ENCODE measurements at regions not wholly inside any gene's neighbourhood (a gene's known extent, or its start where the extent isn't known, plus 50 kb on each side); places are given as distances from the start of the nearest gene placed in this dataset.

DNA sequence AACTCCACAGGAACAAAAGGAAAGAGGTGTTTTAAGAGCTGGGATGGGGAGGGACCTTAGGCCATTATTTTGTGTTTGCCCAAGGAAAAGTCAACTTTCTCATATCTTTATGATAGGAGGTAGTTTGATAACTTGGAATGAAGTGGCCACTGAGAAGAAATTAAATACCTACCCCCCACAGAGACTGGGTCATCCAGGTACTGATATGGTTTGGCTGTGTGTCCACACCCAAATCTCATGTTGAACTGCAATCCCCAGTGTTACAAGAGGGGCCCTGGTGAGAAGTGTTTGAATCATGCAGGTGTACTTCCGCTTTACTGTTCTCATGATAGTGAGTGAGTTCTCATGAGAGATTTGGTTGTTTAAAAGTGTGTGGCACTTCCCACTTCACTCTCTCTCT is 477.9 kb upstream of the KIF2B start:
- H3K4me3 ChIP-seq (ENCODE audit: low read length): no peak overlapping the region
- H3K4me2 ChIP-seq (ENCODE audit: low read length): no peak overlapping the region
- no peak overlapping the region for H3K27ac ChIP-seq (ENCODE audit: low read depth, low read length)
- no peaks in the 10 kb centered on the region for H3K27me3 ChIP-seq (ENCODE audit: control insufficient read depth, low read length)
- H4K20me1 ChIP-seq (ENCODE audit: control insufficient read depth, insufficient read depth, low read depth, low read length): no peaks in the 10 kb centered on the region
- H3K9me3 ChIP-seq (ENCODE audit: control insufficient read depth, insufficient read depth, low read length): no peaks in the 10 kb centered on the region
- H3K9me2 ChIP-seq (replicated peaks; ENCODE audit: control insufficient read depth, low read length): no peaks in the 10 kb centered on the region
- H3F3A ChIP-seq (ENCODE audit: control insufficient read depth, insufficient read depth): no peaks in the 10 kb centered on the region
- no peaks in the 10 kb centered on the region for H3K79me2 ChIP-seq (ENCODE audit: control insufficient read depth, low read length)
- no peak for TF ChIP-seq EZH2phosphoT487 (IDR thresholded peaks at IDR 0.05; ENCODE audit: borderline replicate concordance, low read length)
- TF ChIP-seq, protein P1, sequence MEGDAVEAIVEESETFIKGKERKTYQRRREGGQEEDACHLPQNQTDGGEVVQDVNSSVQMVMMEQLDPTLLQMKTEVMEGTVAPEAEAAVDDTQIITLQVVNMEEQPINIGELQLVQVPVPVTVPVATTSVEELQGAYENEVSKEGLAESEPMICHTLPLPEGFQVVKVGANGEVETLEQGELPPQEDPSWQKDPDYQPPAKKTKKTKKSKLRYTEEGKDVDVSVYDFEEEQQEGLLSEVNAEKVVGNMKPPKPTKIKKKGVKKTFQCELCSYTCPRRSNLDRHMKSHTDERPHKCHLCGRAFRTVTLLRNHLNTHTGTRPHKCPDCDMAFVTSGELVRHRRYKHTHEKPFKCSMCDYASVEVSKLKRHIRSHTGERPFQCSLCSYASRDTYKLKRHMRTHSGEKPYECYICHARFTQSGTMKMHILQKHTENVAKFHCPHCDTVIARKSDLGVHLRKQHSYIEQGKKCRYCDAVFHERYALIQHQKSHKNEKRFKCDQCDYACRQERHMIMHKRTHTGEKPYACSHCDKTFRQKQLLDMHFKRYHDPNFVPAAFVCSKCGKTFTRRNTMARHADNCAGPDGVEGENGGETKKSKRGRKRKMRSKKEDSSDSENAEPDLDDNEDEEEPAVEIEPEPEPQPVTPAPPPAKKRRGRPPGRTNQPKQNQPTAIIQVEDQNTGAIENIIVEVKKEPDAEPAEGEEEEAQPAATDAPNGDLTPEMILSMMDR (IDR thresholded peaks at IDR 0.05; ENCODE audit: low read depth, low read length, poor library complexity, severe bottlenecking): no peak
- no peaks in the 10 kb centered on the region for H3K4me1 ChIP-seq (ENCODE audit: control insufficient read depth, low read length)
- H3K36me3 ChIP-seq (ENCODE audit: control insufficient read depth, low read length): no peaks in the 10 kb centered on the region

GRCh38 chr17:53336281-53336680 is 486.4 kb upstream of the KIF2B start:
- Histone ChIP-seq H3K9me2 (replicated peaks; ENCODE audit: control insufficient read depth, low read length) (no peaks in the 10 kb centered on the region), H3K4me1 (ENCODE audit: control insufficient read depth, low read length) (no peaks in the 10 kb centered on the region), H3K79me2 (ENCODE audit: control insufficient read depth, low read length) (no peaks in the 10 kb centered on the region), H3K36me3 (ENCODE audit: control insufficient read depth, low read length) (no peaks in the 10 kb centered on the region), H4K20me1 (ENCODE audit: control insufficient read depth, insufficient read depth, low read depth, low read length) (no peaks in the 10 kb centered on the region), H3K27me3 (ENCODE audit: control insufficient read depth, low read length) (no peaks in the 10 kb centered on the region), H3K27ac (ENCODE audit: low read depth, low read length) (no peak overlapping the region), H3F3A (ENCODE audit: control insufficient read depth, insufficient read depth) (no peaks in the 10 kb centered on the region), H3K4me2 (ENCODE audit: low read length) (no peak overlapping the region), H3K4me3 (ENCODE audit: low read length) (no peak overlapping the region), H3K9me3 (ENCODE audit: control insufficient read depth, insufficient read depth, low read length) (peaks cover 4% of the 10 kb centered on the region; the same call in 1 of the 2 replicates)
- TF ChIP-seq EZH2phosphoT487 (IDR thresholded peaks at IDR 0.05; ENCODE audit: borderline replicate concordance, low read length): no peak
- TF ChIP-seq, protein P1 (IDR thresholded peaks at IDR 0.05; ENCODE audit: low read depth, low read length, poor library complexity, severe bottlenecking): no peak

GRCh38 chr17:53335443-53335842 is 487.3 kb upstream of the KIF2B start:
- Histone ChIP-seq H3F3A (ENCODE audit: control insufficient read depth, insufficient read depth) (no peaks in the 10 kb centered on the region), H3K4me2 (ENCODE audit: low read length) (no peak overlapping the region), H3K9me3 (ENCODE audit: control insufficient read depth, insufficient read depth, low read length) (peaks cover 4% of the 10 kb centered on the region; the same call in 1 of the 2 replicates), H3K4me1 (ENCODE audit: control insufficient read depth, low read length) (no peaks in the 10 kb centered on the region), H3K27ac (ENCODE audit: low read depth, low read length) (no peak overlapping the region), H3K36me3 (ENCODE audit: control insufficient read depth, low read length) (no peaks in the 10 kb centered on the region), H3K27me3 (ENCODE audit: control insufficient read depth, low read length) (no peaks in the 10 kb centered on the region), H3K4me3 (ENCODE audit: low read length) (no peak overlapping the region), H3K9me2 (replicated peaks; ENCODE audit: control insufficient read depth, low read length) (no peaks in the 10 kb centered on the region), H4K20me1 (ENCODE audit: control insufficient read depth, insufficient read depth, low read depth, low read length) (no peaks in the 10 kb centered on the region), H3K79me2 (ENCODE audit: control insufficient read depth, low read length) (no peaks in the 10 kb centered on the region)
- TF ChIP-seq, protein P1 (IDR thresholded peaks at IDR 0.05; ENCODE audit: low read depth, low read length, poor library complexity, severe bottlenecking): no peak
- TF ChIP-seq EZH2phosphoT487 (IDR thresholded peaks at IDR 0.05; ENCODE audit: borderline replicate concordance, low read length): no peak

DNA sequence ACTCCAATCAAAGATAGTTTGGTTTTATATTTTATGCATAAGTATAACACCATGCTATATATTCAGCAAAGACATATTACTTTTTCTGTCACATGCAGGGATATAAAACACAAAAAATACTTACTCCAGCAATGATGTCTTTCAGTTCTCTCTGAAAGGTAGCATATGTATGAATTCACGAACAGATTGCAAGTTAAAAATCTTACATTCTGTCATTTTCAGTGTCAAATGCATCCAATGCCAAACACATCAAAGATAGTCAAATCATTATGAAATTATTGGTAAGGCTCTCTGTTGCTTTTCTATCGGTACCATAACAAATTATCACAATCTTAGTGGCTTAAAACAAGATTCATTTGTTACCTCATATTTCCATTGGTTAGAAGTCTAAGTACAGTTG is 492.0 kb upstream of the KIF2B start:
- H3K79me2 ChIP-seq (ENCODE audit: control insufficient read depth, low read length): no peaks in the 10 kb centered on the region
- no peak overlapping the region for H3K4me2 ChIP-seq (ENCODE audit: low read length)
- H3K27ac ChIP-seq (ENCODE audit: low read depth, low read length): no peak overlapping the region
- TF ChIP-seq EZH2phosphoT487 (IDR thresholded peaks at IDR 0.05; ENCODE audit: borderline replicate concordance, low read length): no peak
- TF ChIP-seq, protein P1 (IDR thresholded peaks at IDR 0.05; ENCODE audit: low read depth, low read length, poor library complexity, severe bottlenecking): no peak
- no peaks in the 10 kb centered on the region for H3F3A ChIP-seq (ENCODE audit: control insufficient read depth, insufficient read depth)
- H3K9me2 ChIP-seq (replicated peaks; ENCODE audit: control insufficient read depth, low read length): no peaks in the 10 kb centered on the region
- H4K20me1 ChIP-seq (ENCODE audit: control insufficient read depth, insufficient read depth, low read depth, low read length): no peaks in the 10 kb centered on the region
- no peaks in the 10 kb centered on the region for H3K27me3 ChIP-seq (ENCODE audit: control insufficient read depth, low read length)
- H3K4me1 ChIP-seq (ENCODE audit: control insufficient read depth, low read length): no peaks in the 10 kb centered on the region
- no peak overlapping the region for H3K4me3 ChIP-seq (ENCODE audit: low read length)
- H3K36me3 ChIP-seq (ENCODE audit: control insufficient read depth, low read length): no peaks in the 10 kb centered on the region
- no peaks in the 10 kb centered on the region for H3K9me3 ChIP-seq (ENCODE audit: control insufficient read depth, insufficient read depth, low read length)
